T-helper 17 cell (primary cell): ENCODE measurements at regions not wholly inside any gene's neighbourhood (a gene's known extent, or its start where the extent isn't known, plus 50 kb on each side); places are given as distances from the start of the nearest gene placed in this dataset.
A peak's percentile ranks its signal among the peaks of the same experiment; 100 is the strongest.

ENCODE experiments used
- ATAC-seq: fragments of 150-1000 bp; cut with Tn5 transposase; 2 replicates; pipeline ENCODE4 v1.10.0; 2021; ENCODE audit warnings: mild to moderate bottlenecking, moderate library complexity
- DNase-seq, 3 donors: peaks; one replicate each; pipeline versions ENCODE4 v3.0.0 to v3.0.0-alpha.2; 2020 to 2021
- H3K9me3 ChIP-seq: one replicate; pipeline ENCODE4 v1.7.0; 2013; ENCODE audit warnings: low read length, mild to moderate bottlenecking; ENCODE audit not compliant: control insufficient read depth, poor library complexity, severe bottlenecking
- H3K27ac Mint-ChIP-seq: one replicate; pipeline ENCODE4 v1.8.0; 2022; ENCODE audit warnings: mild to moderate bottlenecking, moderate library complexity, mixed read lengths
- H3K27me3 Mint-ChIP-seq: one replicate; pipeline ENCODE4 v1.8.0; 2022; ENCODE audit warnings: mixed read lengths
- H3K36me3 Mint-ChIP-seq: one replicate; pipeline ENCODE4 v1.8.0; 2022; ENCODE audit warnings: low read depth, mixed read lengths
- H3K4me1 Mint-ChIP-seq: one replicate; pipeline ENCODE4 v1.8.0; 2022; ENCODE audit warnings: mild to moderate bottlenecking, mixed read lengths
- H3K4me3 Mint-ChIP-seq: one replicate; pipeline ENCODE4 v1.8.0; 2022; ENCODE audit warnings: mild to moderate bottlenecking, moderate library complexity, mixed read lengths

- peaks cover 15% of the 10 kb centered on the region for H3K4me1 Mint-ChIP-seq
- H3K9me3 ChIP-seq, result no peaks in the 10 kb centered on the region
- no peak overlapping the region for H3K4me3 Mint-ChIP-seq
- H3K27me3 Mint-ChIP-seq, result peaks cover 75% of the 10 kb centered on the region
- ATAC-seq (no peak), DNase-seq (no peak)
- peaks cover 7% of the 10 kb centered on the region for H3K36me3 Mint-ChIP-seq
- peak overlapping the region; percentile 80 for H3K27ac Mint-ChIP-seq
Measured at GRCh38 chr11:119479685-119480275, 56.8 kb upstream of the THY1 start.

- Mint-ChIP-seq H3K4me1 (peaks cover 11% of the 10 kb centered on the region), H3K27me3 (peaks cover 72% of the 10 kb centered on the region), H3K4me3 (no peak overlapping the region), H3K27ac (no peak overlapping the region), H3K36me3 (peaks cover 5% of the 10 kb centered on the region)
- no peak for DNase-seq
- ATAC-seq, result no peak
- H3K9me3 ChIP-seq, result no peaks in the 10 kb centered on the region
Measured at GRCh38 chr11:119478711-119479285, 55.8 kb upstream of the THY1 start.

- DNase-seq (no peak), ATAC-seq (no peak)
- H3K27ac Mint-ChIP-seq, result no peak overlapping the region
- peaks cover 75% of the 10 kb centered on the region for H3K27me3 Mint-ChIP-seq
- H3K9me3 ChIP-seq, result no peaks in the 10 kb centered on the region
- peaks cover 8% of the 10 kb centered on the region for H3K36me3 Mint-ChIP-seq
- no peak overlapping the region for H3K4me3 Mint-ChIP-seq
- H3K4me1 Mint-ChIP-seq, result peaks cover 11% of the 10 kb centered on the region
Measured at GRCh38 chr11:119476666-119477331, 53.8 kb upstream of the THY1 start.

GRCh38 chr11:119476038-119476437 lies 53.1 kb upstream of the THY1 start:
- DNase-seq (no peak), ATAC-seq (no peak)
- Mint-ChIP-seq H3K27ac (no peak overlapping the region), H3K4me3 (no peak overlapping the region), H3K36me3 (peaks cover 8% of the 10 kb centered on the region), H3K4me1 (peaks cover 8% of the 10 kb centered on the region), H3K27me3 (peaks cover 75% of the 10 kb centered on the region)
- no peaks in the 10 kb centered on the region for H3K9me3 ChIP-seq

- no peaks in the 10 kb centered on the region for H3K9me3 ChIP-seq
- DNase-seq (peak in 2 of 3 donors; percentile 19 to 49), ATAC-seq (peak; percentile 71)
- no peak overlapping the region for H3K4me3 Mint-ChIP-seq
- peaks cover 9% of the 10 kb centered on the region for H3K36me3 Mint-ChIP-seq
- H3K4me1 Mint-ChIP-seq, result peaks cover 5% of the 10 kb centered on the region
- H3K27ac Mint-ChIP-seq, result no peak overlapping the region
- peaks cover 71% of the 10 kb centered on the region for H3K27me3 Mint-ChIP-seq
Measured at GRCh38 chr11:119474682-119475596, 52.0 kb upstream of the THY1 start.

- H3K27ac Mint-ChIP-seq, result no peak overlapping the region
- peaks cover 68% of the 10 kb centered on the region for H3K27me3 Mint-ChIP-seq
- no peak for DNase-seq
- no peak overlapping the region for H3K4me3 Mint-ChIP-seq
- peaks cover 3% of the 10 kb centered on the region for H3K4me1 Mint-ChIP-seq
- no peaks in the 10 kb centered on the region for H3K9me3 ChIP-seq
- peaks cover 9% of the 10 kb centered on the region for H3K36me3 Mint-ChIP-seq
- no peak for ATAC-seq
Measured at GRCh38 chr11:119473901-119474681, 51.1 kb upstream of the THY1 start.

- ATAC-seq (no peak), DNase-seq (no peak)
- H3K36me3 Mint-ChIP-seq, result peaks cover 9% of the 10 kb centered on the region
- H3K4me3 Mint-ChIP-seq, result no peak overlapping the region
- no peaks in the 10 kb centered on the region for H3K9me3 ChIP-seq
- no peak overlapping the region for H3K27ac Mint-ChIP-seq
- H3K27me3 Mint-ChIP-seq, result peaks cover 69% of the 10 kb centered on the region
- H3K4me1 Mint-ChIP-seq, result peaks cover 3% of the 10 kb centered on the region
Measured at GRCh38 chr11:119473226-119473625, 50.3 kb upstream of the THY1 start.

GRCh38 chr11:119472856-119473222 lies 49.9 kb upstream of the THY1 start:
- no peaks in the 10 kb centered on the region for H3K9me3 ChIP-seq
- Mint-ChIP-seq H3K36me3 (peaks cover 9% of the 10 kb centered on the region), H3K27ac (no peak overlapping the region), H3K4me3 (no peak overlapping the region), H3K27me3 (peaks cover 70% of the 10 kb centered on the region), H3K4me1 (peaks cover 3% of the 10 kb centered on the region)
- ATAC-seq, result no peak
- DNase-seq, result no peak
